Pancreas (tissue), 10 donors: ENCODE measurements at regions not wholly inside any gene's neighbourhood (a gene's known extent, or its start where the extent isn't known, plus 50 kb on each side); places are given as distances from the start of the nearest gene placed in this dataset.
"Not testable (repeated sequence)": the region's sequence is repeated elsewhere in the genome, so short reads cannot be mapped to it uniquely, and the experiment has no call there.

ENCODE experiments used
- ATAC-seq, 4 donors: fragments of 200-7000 bp; cut with Tn5 transposase; one replicate each; pipeline versions ENCODE4 v1.8.0 to v1.9.1; 2020; ENCODE audit warnings: mild to moderate bottlenecking in 4 of 4, moderate library complexity in 4 of 4
- DNase-seq, 6 donors: peaks; one replicate each; pipeline ENCODE4 v3.0.0-alpha.2; 2020
- FAIRE-seq: peaks from 2 replicates; lab custom pipeline; 2012; peaks lifted over from hg19 to GRCh38; lab: Jason Lieb, UNC
- H3K27ac ChIP-seq, 4 donors: fragments of 200-600 bp; sonication (generic); 1 replicate in 3 of 4; 2 replicates in 1 of 4; pipeline versions ENCODE4 v1.5.0 to v1.8.0; 2020
- H3K27me3 ChIP-seq, 4 donors: fragments of 200-600 bp; one replicate each; pipeline ENCODE4 v1.8.0; 2021
- H3K36me3 ChIP-seq, 3 donors: fragments of 200-600 bp; sonication (generic) in 1 of 3; one replicate each; pipeline versions ENCODE4 v1.5.0 to v1.8.0; 2020 to 2021
- H3K4me1 ChIP-seq, 3 donors: fragments of 200-600 bp; one replicate each; pipeline ENCODE4 v1.8.0; 2021
- H3K4me3 ChIP-seq, 4 donors: fragments of 200-600 bp; sonication (generic) in 2 of 4; one replicate each; pipeline versions ENCODE4 v1.5.0 to v1.8.0; 2020 to 2021
- H3K9me3 ChIP-seq, 4 donors: fragments of 200-600 bp; one replicate each; pipeline ENCODE4 v1.8.0; 2021
- WGBS, 2 donors: extraction: QIAGEN DNeasy Blood & Tissue Kit; methylation state at CpG; one replicate each; pipeline ENCODE4 v1.1.7; 2013; 5-methylcytosine and 5-hydroxymethylcytosine counted together
- intact Hi-C, 3 donors: fragments of 100-400 bp; cut with DNase I; formaldehyde crosslinking; loops; one replicate each; pipeline versions ENCODE4 v1.11.1 to v1.14.2; 2022
- TF ChIP-seq, protein P1 (sequence below), 4 donors: fragments of 200-600 bp; sonication (generic) in 3 of 4; IDR thresholded peaks; one replicate each; pipeline versions ENCODE4 v1.5.0 to v1.8.0; 2021; ENCODE audit warnings: antibody characterized with exemption in 4 of 4
- donor health status: healthy with polysubstance abuse.
- donor health status: DM: no; HTN: no; CAD: no; lungs with moderate emphysema.
- donor health status: DM: no; HTN: no; CAD: no.
- donor health status: control.
- donor health status: control.
- donor health status: Bipolar disorder and iron deficiency.
- donor health status: DM: yes; HTN: yes; CAD: no.
- donor health status: DM: no; HTN: no; CAD: no.
- donor health status: DM: no; HTN: no; CAD: no.
- donor health status: DM: yes; HTN: yes; CAD: no.

DNA sequence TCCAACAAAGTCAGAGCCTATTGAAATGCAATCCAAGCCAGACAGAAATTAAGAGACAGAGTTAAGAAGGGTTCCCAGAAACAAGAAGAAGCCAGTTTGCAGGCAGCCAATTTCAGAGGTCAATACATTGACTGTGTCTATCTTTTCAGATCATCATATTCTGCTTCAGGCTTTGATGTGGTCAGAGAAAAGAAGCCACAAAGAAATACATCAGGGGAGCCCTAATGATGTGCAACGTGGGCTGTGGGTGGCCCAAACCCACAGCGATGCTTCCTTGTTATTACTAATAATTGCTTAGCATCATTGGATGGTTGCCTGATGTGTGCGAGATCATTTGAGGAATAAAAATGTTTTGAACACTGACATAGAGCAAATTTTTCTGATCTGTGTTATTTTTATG, 99.0 kb upstream of the DUSP21 start:
- FAIRE-seq: no peak
- WGBS, 2 donors: 71 to 73% methylated on average over 3 of the region's 3 CpGs

GRCh38 chrX:44742480-44743155, 101.2 kb upstream of the DUSP21 start:
- WGBS, 2 donors: 61 to 64% methylated on average over 6 of the region's 6 CpGs
- no peak overlapping the region for H3K27ac ChIP-seq
- H3K36me3 ChIP-seq: no peaks in the 10 kb centered on the region
- FAIRE-seq (peak; percentile 43), DNase-seq (no peak), ATAC-seq (no peak)
- H3K9me3 ChIP-seq: no peaks in the 10 kb centered on the region
- H3K27me3 ChIP-seq: no peaks in the 10 kb centered on the region
- intact Hi-C loops: no loop called here
- TF ChIP-seq, protein P1, sequence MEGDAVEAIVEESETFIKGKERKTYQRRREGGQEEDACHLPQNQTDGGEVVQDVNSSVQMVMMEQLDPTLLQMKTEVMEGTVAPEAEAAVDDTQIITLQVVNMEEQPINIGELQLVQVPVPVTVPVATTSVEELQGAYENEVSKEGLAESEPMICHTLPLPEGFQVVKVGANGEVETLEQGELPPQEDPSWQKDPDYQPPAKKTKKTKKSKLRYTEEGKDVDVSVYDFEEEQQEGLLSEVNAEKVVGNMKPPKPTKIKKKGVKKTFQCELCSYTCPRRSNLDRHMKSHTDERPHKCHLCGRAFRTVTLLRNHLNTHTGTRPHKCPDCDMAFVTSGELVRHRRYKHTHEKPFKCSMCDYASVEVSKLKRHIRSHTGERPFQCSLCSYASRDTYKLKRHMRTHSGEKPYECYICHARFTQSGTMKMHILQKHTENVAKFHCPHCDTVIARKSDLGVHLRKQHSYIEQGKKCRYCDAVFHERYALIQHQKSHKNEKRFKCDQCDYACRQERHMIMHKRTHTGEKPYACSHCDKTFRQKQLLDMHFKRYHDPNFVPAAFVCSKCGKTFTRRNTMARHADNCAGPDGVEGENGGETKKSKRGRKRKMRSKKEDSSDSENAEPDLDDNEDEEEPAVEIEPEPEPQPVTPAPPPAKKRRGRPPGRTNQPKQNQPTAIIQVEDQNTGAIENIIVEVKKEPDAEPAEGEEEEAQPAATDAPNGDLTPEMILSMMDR (IDR thresholded peaks at IDR 0.05): no peak
- no peak overlapping the region for H3K4me3 ChIP-seq
- H3K4me1 ChIP-seq: no peaks in the 10 kb centered on the region

More for the DNA sequence above, 99.0 kb upstream of the DUSP21 start:
- TF ChIP-seq, protein P1 (IDR thresholded peaks at IDR 0.05): no peak
- Histone ChIP-seq H3K9me3 (no peaks in the 10 kb centered on the region), H3K27me3 (no peaks in the 10 kb centered on the region), H3K4me1 (no peaks in the 10 kb centered on the region), H3K27ac (no peak overlapping the region), H3K4me3 (no peak overlapping the region), H3K36me3 (no peaks in the 10 kb centered on the region)
- ATAC-seq (no peak), DNase-seq (no peak)
- intact Hi-C loops: no loop called here

DNA sequence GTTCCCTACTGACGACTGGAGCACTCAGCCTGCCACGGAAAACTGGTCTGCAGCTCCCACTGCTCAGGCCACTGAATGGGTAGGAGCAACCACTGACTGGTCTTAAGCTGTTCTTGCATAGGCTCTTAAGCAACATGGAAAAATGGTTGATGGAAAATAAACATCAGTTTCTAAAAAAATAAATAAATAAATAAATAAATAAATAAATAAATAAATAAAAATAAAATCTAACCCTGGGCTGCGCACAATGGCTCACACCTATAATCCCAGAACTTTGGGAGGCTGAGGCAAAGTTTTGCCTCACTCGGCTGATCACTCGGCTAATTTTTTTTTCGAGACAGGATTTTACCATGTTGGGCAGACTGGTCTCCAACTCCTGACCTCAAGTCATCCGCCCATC, 102.0 kb upstream of the DUSP21 start:
- H3K4me1 ChIP-seq: not testable (repeated sequence)

GRCh38 chrX:44741458-44741857, 102.4 kb upstream of the DUSP21 start:
- intact Hi-C loops, H3K27ac ChIP-seq, FAIRE-seq, H3K9me3 ChIP-seq, ATAC-seq, H3K4me3 ChIP-seq, H3K36me3 ChIP-seq, H3K27me3 ChIP-seq, H3K4me1 ChIP-seq, DNase-seq: not testable (repeated sequence)
- 82 to 91% methylated on average over 6 of the region's 6 CpGs for WGBS, 2 donors

More for the DNA sequence above, 102.0 kb upstream of the DUSP21 start:
- H3K4me3 ChIP-seq, DNase-seq, H3K9me3 ChIP-seq, H3K36me3 ChIP-seq, H3K27me3 ChIP-seq, intact Hi-C loops, H3K27ac ChIP-seq, ATAC-seq, FAIRE-seq: not testable (repeated sequence)
- 72 to 76% methylated on average over 7 of the region's 7 CpGs for WGBS, 2 donors

DNA sequence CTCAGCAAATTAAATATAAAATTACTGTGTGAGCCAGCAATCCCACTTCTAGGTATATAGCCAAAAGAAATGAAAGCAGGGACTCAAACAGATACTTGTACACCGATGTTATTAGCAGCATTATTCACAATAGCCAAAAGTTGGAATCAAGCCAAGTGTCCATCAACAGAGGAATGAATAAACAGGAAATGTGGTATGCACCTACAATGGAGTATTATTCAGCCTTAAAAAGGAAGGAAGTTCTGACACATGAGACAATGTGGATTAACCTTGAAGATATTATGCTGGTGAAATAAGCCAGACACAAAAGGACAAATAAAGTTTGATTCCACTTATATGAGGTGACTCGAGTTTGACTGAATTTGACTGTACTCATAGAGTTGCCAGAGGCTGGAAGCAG, 108.3 kb upstream of the DUSP21 start:
- TF ChIP-seq, protein P1 (IDR thresholded peaks at IDR 0.05): no peak
- H3K27me3 ChIP-seq: no peaks in the 10 kb centered on the region
- no peak overlapping the region for H3K4me3 ChIP-seq
- 63 to 85% methylated on average over 2 of the region's 2 CpGs for WGBS, 2 donors
- intact Hi-C loops: no loop called here
- H3K36me3 ChIP-seq: no peaks in the 10 kb centered on the region
- DNase-seq (no peak), ATAC-seq (no peak), FAIRE-seq (no peak)
- H3K4me1 ChIP-seq: no peaks in the 10 kb centered on the region
- no peak overlapping the region for H3K27ac ChIP-seq
- H3K9me3 ChIP-seq: no peaks in the 10 kb centered on the region

DNA sequence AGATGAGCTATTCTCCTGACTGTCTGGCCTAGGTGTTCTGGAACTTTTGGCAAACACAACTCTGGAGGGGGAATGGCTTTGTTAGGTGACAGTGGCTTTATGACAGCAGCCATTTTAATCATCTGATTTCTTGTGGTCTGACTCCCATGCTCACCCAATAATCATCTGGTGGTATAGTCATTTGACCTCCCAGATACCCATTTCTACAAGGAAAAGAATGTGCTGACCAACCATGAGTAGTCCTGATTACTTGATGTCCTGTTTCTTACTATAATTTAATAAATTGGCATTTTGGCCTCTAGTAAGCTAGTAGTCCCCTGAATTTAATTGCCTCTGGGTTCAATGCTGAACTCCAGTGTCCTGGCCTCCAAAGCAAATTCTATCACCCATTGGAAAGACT, 109.9 kb upstream of the DUSP21 start:
- no peak overlapping the region for H3K4me3 ChIP-seq
- FAIRE-seq (no peak), ATAC-seq (no peak), DNase-seq (no peak)
- H3K9me3 ChIP-seq: no peaks in the 10 kb centered on the region
- intact Hi-C loops: no loop called here
- no peaks in the 10 kb centered on the region for H3K36me3 ChIP-seq
- H3K27ac ChIP-seq: no peak overlapping the region
- no peaks in the 10 kb centered on the region for H3K4me1 ChIP-seq
- TF ChIP-seq, protein P1 (IDR thresholded peaks at IDR 0.05): no peak
- H3K27me3 ChIP-seq: no peaks in the 10 kb centered on the region
